ENCODE measurements at regions not wholly inside any gene's neighbourhood (a gene's known extent, or its start where the extent isn't known, plus 50 kb on each side); places are given as distances from the start of the nearest gene placed in this dataset.

DNA sequence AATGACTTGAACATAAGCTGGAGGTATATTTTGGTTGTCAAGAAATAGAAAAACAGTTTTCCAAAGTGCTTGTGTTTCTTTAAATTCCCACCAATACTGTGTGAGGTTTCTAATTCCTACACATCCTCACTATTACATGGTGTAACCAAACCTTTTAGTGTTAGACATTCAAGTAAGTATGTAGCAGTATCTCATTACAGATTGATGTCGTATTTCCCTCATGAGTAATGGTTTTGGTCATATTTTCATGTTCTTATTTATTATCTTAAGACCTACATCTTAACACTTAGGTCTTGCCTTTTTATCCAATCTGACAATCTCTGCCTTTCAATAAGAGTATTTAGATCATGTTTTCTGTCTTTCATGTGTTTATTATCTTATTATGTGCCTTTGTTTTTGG lies 253.7 kb upstream of the ANXA10 start (continued):
- TF ChIP-seq, protein P1, sequence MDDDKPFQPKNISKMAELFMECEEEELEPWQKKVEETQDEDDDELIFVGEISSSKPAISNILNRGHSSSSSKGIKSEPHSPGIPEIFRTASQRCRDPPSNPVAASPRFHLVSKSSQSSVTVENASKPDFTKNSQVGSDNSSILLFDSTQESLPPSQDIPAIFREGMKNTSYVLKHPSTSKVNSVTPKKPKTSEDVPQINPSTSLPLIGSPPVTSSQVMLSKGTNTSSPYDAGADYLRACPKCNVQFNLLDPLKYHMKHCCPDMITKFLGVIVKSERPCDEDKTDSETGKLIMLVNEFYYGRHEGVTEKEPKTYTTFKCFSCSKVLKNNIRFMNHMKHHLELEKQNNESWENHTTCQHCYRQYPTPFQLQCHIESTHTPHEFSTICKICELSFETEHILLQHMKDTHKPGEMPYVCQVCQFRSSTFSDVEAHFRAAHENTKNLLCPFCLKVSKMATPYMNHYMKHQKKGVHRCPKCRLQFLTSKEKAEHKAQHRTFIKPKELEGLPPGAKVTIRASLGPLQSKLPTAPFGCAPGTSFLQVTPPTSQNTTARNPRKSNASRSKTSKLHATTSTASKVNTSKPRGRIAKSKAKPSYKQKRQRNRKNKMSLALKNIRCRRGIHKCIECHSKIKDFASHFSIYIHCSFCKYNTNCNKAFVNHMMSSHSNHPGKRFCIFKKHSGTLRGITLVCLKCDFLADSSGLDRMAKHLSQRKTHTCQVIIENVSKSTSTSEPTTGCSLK (tag by site-specific recombination; IDR thresholded peaks at IDR 0.05): no peak
- TF ChIP-seq, protein P2, sequence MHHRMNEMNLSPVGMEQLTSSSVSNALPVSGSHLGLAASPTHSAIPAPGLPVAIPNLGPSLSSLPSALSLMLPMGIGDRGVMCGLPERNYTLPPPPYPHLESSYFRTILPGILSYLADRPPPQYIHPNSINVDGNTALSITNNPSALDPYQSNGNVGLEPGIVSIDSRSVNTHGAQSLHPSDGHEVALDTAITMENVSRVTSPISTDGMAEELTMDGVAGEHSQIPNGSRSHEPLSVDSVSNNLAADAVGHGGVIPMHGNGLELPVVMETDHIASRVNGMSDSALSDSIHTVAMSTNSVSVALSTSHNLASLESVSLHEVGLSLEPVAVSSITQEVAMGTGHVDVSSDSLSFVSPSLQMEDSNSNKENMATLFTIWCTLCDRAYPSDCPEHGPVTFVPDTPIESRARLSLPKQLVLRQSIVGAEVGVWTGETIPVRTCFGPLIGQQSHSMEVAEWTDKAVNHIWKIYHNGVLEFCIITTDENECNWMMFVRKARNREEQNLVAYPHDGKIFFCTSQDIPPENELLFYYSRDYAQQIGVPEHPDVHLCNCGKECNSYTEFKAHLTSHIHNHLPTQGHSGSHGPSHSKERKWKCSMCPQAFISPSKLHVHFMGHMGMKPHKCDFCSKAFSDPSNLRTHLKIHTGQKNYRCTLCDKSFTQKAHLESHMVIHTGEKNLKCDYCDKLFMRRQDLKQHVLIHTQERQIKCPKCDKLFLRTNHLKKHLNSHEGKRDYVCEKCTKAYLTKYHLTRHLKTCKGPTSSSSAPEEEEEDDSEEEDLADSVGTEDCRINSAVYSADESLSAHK (tag by site-specific recombination; IDR thresholded peaks at IDR 0.05): no peak
- TF ChIP-seq ZNF791 (tag by site-specific recombination; IDR thresholded peaks at IDR 0.05) (no peak), ZNF514 (tag by site-specific recombination; IDR thresholded peaks at IDR 0.05) (no peak)

DNA sequence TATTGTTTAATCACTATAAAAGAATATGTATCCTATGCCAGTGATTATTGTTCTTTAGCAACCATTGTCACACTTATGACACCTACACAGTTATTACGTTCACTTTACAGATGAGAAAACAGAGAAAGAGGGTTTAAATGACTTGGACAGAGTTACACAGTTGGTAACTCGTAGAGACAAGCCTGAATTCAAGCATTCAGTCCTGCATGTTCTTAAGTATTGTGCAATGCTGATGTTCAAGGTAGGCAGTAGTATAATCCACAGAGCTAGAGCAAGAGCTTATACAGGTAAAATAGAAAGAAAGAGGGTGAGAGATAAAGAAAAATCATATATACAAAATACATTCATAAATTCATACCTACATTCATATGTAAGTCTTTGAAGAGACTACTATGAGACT lies 249.8 kb upstream of the ANXA10 start:
- H3K4me3 ChIP-seq (ENCODE audit: low read depth, low read length): no peak overlapping the region
- H3K9me3 ChIP-seq (ENCODE audit: control insufficient read depth, insufficient read depth, low read depth, low read length): no peaks in the 10 kb centered on the region
- CTCF ChIA-PET: no interaction called here
- H3K36me3 ChIP-seq (ENCODE audit: control insufficient read depth in 2 of 2, insufficient read depth in 1 of 2, low read length in 2 of 2): no peaks in the 10 kb centered on the region
- no peak overlapping the region for H3K27ac ChIP-seq (ENCODE audit: extremely low read depth, low read depth, low read length)
- TF ChIP-seq ZNF76 (tag by site-specific recombination; IDR thresholded peaks at IDR 0.05; ENCODE audit: borderline replicate concordance, low read depth) (no peak), KLF8 (tag by site-specific recombination; IDR thresholded peaks at IDR 0.05) (no peak), ZNF677 (tag by site-specific recombination; IDR thresholded peaks at IDR 0.05) (no peak), ZNF624 (tag by site-specific recombination; IDR thresholded peaks at IDR 0.05) (no peak), ZNF433 (tag by site-specific recombination; IDR thresholded peaks at IDR 0.05; ENCODE audit: low read depth) (no peak), ZBTB21 (tag by site-specific recombination; IDR thresholded peaks at IDR 0.05) (no peak), RBAK (tag by site-specific recombination; IDR thresholded peaks at IDR 0.05) (no peak), ZNF10 (tag by site-specific recombination; IDR thresholded peaks at IDR 0.05) (no peak), ZNF248 (tag by site-specific recombination; IDR thresholded peaks at IDR 0.05) (no peak), ZNF133 (tag by site-specific recombination; IDR thresholded peaks at IDR 0.05) (no peak), ZSCAN30 (tag by site-specific recombination; IDR thresholded peaks at IDR 0.05) (no peak), ZNF239 (tag by site-specific recombination; IDR thresholded peaks at IDR 0.05) (no peak)
- TF ChIP-seq, protein P3, sequence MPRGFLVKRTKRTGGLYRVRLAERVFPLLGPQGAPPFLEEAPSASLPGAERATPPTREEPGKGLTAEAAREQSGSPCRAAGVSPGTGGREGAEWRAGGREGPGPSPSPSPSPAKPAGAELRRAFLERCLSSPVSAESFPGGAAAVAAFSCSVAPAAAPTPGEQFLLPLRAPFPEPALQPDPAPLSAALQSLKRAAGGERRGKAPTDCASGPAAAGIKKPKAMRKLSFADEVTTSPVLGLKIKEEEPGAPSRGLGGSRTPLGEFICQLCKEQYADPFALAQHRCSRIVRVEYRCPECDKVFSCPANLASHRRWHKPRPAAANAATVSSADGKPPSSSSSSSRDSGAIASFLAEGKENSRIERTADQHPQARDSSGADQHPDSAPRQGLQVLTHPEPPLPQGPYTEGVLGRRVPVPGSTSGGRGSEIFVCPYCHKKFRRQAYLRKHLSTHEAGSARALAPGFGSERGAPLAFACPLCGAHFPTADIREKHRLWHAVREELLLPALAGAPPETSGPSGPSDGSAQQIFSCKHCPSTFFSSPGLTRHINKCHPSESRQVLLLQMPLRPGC (tag by site-specific recombination; IDR thresholded peaks at IDR 0.05): no peak
- TF ChIP-seq, protein P4, sequence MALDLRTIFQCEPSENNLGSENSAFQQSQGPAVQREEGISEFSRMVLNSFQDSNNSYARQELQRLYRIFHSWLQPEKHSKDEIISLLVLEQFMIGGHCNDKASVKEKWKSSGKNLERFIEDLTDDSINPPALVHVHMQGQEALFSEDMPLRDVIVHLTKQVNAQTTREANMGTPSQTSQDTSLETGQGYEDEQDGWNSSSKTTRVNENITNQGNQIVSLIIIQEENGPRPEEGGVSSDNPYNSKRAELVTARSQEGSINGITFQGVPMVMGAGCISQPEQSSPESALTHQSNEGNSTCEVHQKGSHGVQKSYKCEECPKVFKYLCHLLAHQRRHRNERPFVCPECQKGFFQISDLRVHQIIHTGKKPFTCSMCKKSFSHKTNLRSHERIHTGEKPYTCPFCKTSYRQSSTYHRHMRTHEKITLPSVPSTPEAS (tag by site-specific recombination; IDR thresholded peaks at IDR 0.05): no peak
- POLR2A ChIA-PET: no interaction called here
- H3K4me1 ChIP-seq (ENCODE audit: control insufficient read depth, insufficient read depth, low read length): no peaks in the 10 kb centered on the region

DNA sequence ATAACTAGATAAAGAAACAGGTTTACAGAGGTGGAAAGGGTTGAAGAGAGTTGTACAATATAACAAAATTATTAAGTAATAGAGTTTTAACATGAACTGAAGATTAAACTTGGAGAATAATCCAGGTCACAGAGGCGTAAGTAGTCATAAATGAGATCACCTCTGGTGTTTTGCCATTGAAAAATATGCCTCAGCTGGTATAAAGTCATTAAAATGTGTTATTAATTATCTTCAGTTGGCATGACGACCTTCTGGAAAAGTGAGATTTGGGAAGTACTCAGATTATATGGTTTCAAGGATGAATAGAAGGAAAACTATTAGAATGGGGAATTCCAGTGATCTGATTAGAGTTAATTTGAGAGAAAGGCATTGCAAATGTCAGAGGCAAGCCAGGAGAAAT lies 237.5 kb upstream of the ANXA10 start:
- no peaks in the 10 kb centered on the region for H3K36me3 ChIP-seq (ENCODE audit: control insufficient read depth in 2 of 2, insufficient read depth in 1 of 2, low read length in 2 of 2)
- no peaks in the 10 kb centered on the region for H3K9me3 ChIP-seq (ENCODE audit: control insufficient read depth, insufficient read depth, low read depth, low read length)
- ChIA-PET POLR2A (no interaction called here), CTCF (no interaction called here)
- no peak overlapping the region for H3K27ac ChIP-seq (ENCODE audit: extremely low read depth, low read depth, low read length)
- no peak overlapping the region for H3K4me3 ChIP-seq (ENCODE audit: low read depth, low read length)
- H3K4me1 ChIP-seq (ENCODE audit: control insufficient read depth, insufficient read depth, low read length): no peaks in the 10 kb centered on the region
- TF ChIP-seq, protein P5, sequence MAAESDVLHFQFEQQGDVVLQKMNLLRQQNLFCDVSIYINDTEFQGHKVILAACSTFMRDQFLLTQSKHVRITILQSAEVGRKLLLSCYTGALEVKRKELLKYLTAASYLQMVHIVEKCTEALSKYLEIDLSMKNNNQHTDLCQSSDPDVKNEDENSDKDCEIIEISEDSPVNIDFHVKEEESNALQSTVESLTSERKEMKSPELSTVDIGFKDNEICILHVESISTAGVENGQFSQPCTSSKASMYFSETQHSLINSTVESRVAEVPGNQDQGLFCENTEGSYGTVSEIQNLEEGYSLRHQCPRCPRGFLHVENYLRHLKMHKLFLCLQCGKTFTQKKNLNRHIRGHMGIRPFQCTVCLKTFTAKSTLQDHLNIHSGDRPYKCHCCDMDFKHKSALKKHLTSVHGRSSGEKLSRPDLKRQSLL (tag by site-specific recombination; IDR thresholded peaks at IDR 0.05): no peak
- TF ChIP-seq, protein P6, sequence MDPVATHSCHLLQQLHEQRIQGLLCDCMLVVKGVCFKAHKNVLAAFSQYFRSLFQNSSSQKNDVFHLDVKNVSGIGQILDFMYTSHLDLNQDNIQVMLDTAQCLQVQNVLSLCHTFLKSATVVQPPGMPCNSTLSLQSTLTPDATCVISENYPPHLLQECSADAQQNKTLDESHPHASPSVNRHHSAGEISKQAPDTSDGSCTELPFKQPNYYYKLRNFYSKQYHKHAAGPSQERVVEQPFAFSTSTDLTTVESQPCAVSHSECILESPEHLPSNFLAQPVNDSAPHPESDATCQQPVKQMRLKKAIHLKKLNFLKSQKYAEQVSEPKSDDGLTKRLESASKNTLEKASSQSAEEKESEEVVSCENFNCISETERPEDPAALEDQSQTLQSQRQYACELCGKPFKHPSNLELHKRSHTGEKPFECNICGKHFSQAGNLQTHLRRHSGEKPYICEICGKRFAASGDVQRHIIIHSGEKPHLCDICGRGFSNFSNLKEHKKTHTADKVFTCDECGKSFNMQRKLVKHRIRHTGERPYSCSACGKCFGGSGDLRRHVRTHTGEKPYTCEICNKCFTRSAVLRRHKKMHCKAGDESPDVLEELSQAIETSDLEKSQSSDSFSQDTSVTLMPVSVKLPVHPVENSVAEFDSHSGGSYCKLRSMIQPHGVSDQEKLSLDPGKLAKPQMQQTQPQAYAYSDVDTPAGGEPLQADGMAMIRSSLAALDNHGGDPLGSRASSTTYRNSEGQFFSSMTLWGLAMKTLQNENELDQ (tag by site-specific recombination; IDR thresholded peaks at IDR 0.05; ENCODE audit: low read depth): no peak
- no peak for TF ChIP-seq SP2 (tag by site-specific recombination; IDR thresholded peaks at IDR 0.05)
- no peak for TF ChIP-seq ZNF174 (tag by site-specific recombination; IDR thresholded peaks at IDR 0.05)
- no peak for TF ChIP-seq ZNF544 (tag by site-specific recombination; IDR thresholded peaks at IDR 0.05)
- TF ChIP-seq SP7 (tag by site-specific recombination; IDR thresholded peaks at IDR 0.05): no peak
- no peak for TF ChIP-seq ZNF214 (tag by site-specific recombination; IDR thresholded peaks at IDR 0.05; ENCODE audit: borderline replicate concordance)
